Tibial artery (tissue), 4 donors: ENCODE measurements at regions not wholly inside any gene's neighbourhood (a gene's known extent, or its start where the extent isn't known, plus 50 kb on each side); places are given as distances from the start of the nearest gene placed in this dataset.

Experiments
- DNase-seq, 2 donors: peaks; one replicate each; pipeline ENCODE4 v3.0.0-alpha.2; 2019
- H3K27ac ChIP-seq, 2 donors: fragments of 200-600 bp; sonication (generic) in 1 of 2; 1 replicate in 1 of 2; 2 replicates in 1 of 2; pipeline ENCODE4 v1.5.1; 2018 to 2019; ENCODE audit warnings: mild to moderate bottlenecking in 1 of 2
- H3K27me3 ChIP-seq, 2 donors: fragments of 200-600 bp; sonication (generic) in 1 of 2; one replicate each; pipeline versions ENCODE4 v1.5.1 to v1.6.0; 2016 to 2019
- H3K36me3 ChIP-seq, 3 donors: fragments of 200-600 bp; sonication (generic) in 2 of 3; one replicate each; pipeline ENCODE4 v1.5.1; 2016 to 2019; ENCODE audit warnings: mild to moderate bottlenecking in 2 of 3
- H3K4me1 ChIP-seq, 4 donors: fragments of 200-600 bp; sonication (generic) in 2 of 4; 1 replicate in 3 of 4; 2 replicates in 1 of 4; pipeline ENCODE4 v1.5.1; 2016 to 2019
- H3K4me3 ChIP-seq, 2 donors: fragments of 200-600 bp; sonication (generic) in 1 of 2; 1 replicate in 1 of 2; 2 replicates in 1 of 2; pipeline ENCODE4 v1.5.1; 2018 to 2019; ENCODE audit warnings: mild to moderate bottlenecking in 2 of 2
- H3K9me3 ChIP-seq, 3 donors: fragments of 200-600 bp; sonication (generic) in 1 of 3; one replicate each; pipeline ENCODE4 v1.5.1; 2016 to 2019
- CTCF ChIP-seq, 2 experiments: fragments of 200-600 bp in 1 of 2; fragments of 450-650 bp in 1 of 2; IDR thresholded peaks; one replicate each; pipeline ENCODE4 v1.5.1; 2017 to 2019; ENCODE audit warnings: antibody characterized with exemption in 2 of 2, mild to moderate bottlenecking in 1 of 2, moderate library complexity in 1 of 2
- intact Hi-C: fragments of 100-400 bp; cut with DNase I; formaldehyde crosslinking; loops from one replicate; pipeline ENCODE4 v1.15.0; 2023; ENCODE audit warnings: low total_unique reads

- H3K4me1 ChIP-seq: no peaks in the 10 kb centered on the region
- no peaks in the 10 kb centered on the region for H3K9me3 ChIP-seq
- DNase-seq: no peak
- intact Hi-C loops: no loop called here
- no peak overlapping the region for H3K4me3 ChIP-seq
- no peak overlapping the region for H3K27ac ChIP-seq
- H3K27me3 ChIP-seq: no peaks in the 10 kb centered on the region
- no peak for TF ChIP-seq CTCF (IDR thresholded peaks at IDR 0.05)
- H3K36me3 ChIP-seq: no peaks in the 10 kb centered on the region
Observed at GRCh38 chr7:47221826-47222225, 360.1 kb downstream of the TNS3 start.

- Histone ChIP-seq H3K27ac (no peak overlapping the region), H3K9me3 (no peaks in the 10 kb centered on the region), H3K27me3 (no peaks in the 10 kb centered on the region), H3K36me3 (no peaks in the 10 kb centered on the region), H3K4me3 (no peak overlapping the region), H3K4me1 (peaks cover 0 to 9% (median 0%) of the 10 kb centered on the region in 4 donors)
- TF ChIP-seq CTCF (IDR thresholded peaks at IDR 0.05): no peak
- no peak for DNase-seq
- intact Hi-C loops: no loop called here
Observed at GRCh38 chr7:47218378-47219176, 363.3 kb downstream of the TNS3 start.

- Histone ChIP-seq H3K27ac (no peak overlapping the region), H3K4me1 (peaks cover 0 to 9% (median 0%) of the 10 kb centered on the region in 4 donors)
- intact Hi-C loops: no loop called here
Observed at GRCh38 chr7:47217570-47218360, 364.1 kb downstream of the TNS3 start.

GRCh38 chr7:47217086-47217485 lies 364.8 kb downstream of the TNS3 start:
- Histone ChIP-seq H3K4me1 (peaks cover 0 to 12% (median 1%) of the 10 kb centered on the region in 4 donors), H3K27me3 (no peaks in the 10 kb centered on the region), H3K27ac (no peak overlapping the region), H3K4me3 (no peak overlapping the region), H3K36me3 (no peaks in the 10 kb centered on the region), H3K9me3 (no peaks in the 10 kb centered on the region)
- TF ChIP-seq CTCF (IDR thresholded peaks at IDR 0.05): no peak
- DNase-seq: no peak
- intact Hi-C loops: no loop called here

More at GRCh38 chr7:47217570-47218360, 364.1 kb downstream of the TNS3 start:
- Histone ChIP-seq H3K9me3 (no peaks in the 10 kb centered on the region), H3K36me3 (no peaks in the 10 kb centered on the region), H3K4me3 (no peak overlapping the region), H3K27me3 (no peaks in the 10 kb centered on the region)
- TF ChIP-seq CTCF (IDR thresholded peaks at IDR 0.05): no peak
- DNase-seq: no peak

- Histone ChIP-seq H3K9me3 (no peaks in the 10 kb centered on the region), H3K27me3 (no peaks in the 10 kb centered on the region), H3K4me1 (peaks cover 0 to 18% (median 2%) of the 10 kb centered on the region in 4 donors), H3K4me3 (no peak overlapping the region), H3K36me3 (no peaks in the 10 kb centered on the region), H3K27ac (no peak overlapping the region)
- DNase-seq: no peak
- TF ChIP-seq CTCF (IDR thresholded peaks at IDR 0.05): no peak
- intact Hi-C loops: no loop called here
Observed at GRCh38 chr7:47216439-47216838, 365.5 kb downstream of the TNS3 start.
